ENCODE measurements at regions not wholly inside any gene's neighbourhood (a gene's known extent, or its start where the extent isn't known, plus 50 kb on each side); places are given as distances from the start of the nearest gene placed in this dataset.

- DNase-seq, result no peak
These were observed 236.0 kb downstream of the GLRX3 start for GRCh38 chr10:130372222-130372621.

GRCh38 chr10:130372866-130373265 is 236.7 kb downstream of the GLRX3 start:
- no peak for DNase-seq

- DNase-seq, result no peak
These were observed 241.9 kb downstream of the GLRX3 start for GRCh38 chr10:130377986-130378540.

GRCh38 chr10:130378556-130379400 is 242.6 kb downstream of the GLRX3 start:
- DNase-seq, result no peak

GRCh38 chr10:130380056-130380455 is 243.9 kb downstream of the GLRX3 start:
- no peak for DNase-seq

GRCh38 chr10:130382031-130382430 is 245.8 kb downstream of the GLRX3 start:
- no peak for DNase-seq

GRCh38 chr10:130387936-130388580 is 251.9 kb downstream of the GLRX3 start:
- DNase-seq, result no peak

GRCh38 chr10:130388746-130389145 is 252.6 kb downstream of the GLRX3 start:
- DNase-seq, result no peak

- DNase-seq, result no peak
These were observed 253.7 kb downstream of the GLRX3 start for GRCh38 chr10:130389906-130390305.

GRCh38 chr10:130392031-130392430 is 255.8 kb downstream of the GLRX3 start:
- DNase-seq, result no peak

- no peak for DNase-seq
These were observed 257.2 kb downstream of the GLRX3 start for GRCh38 chr10:130393342-130393741.

GRCh38 chr10:130394832-130395231 is 258.6 kb downstream of the GLRX3 start:
- DNase-seq, result no peak

GRCh38 chr10:130395248-130395936 is 259.2 kb downstream of the GLRX3 start:
- DNase-seq, result no peak

- DNase-seq, result no peak
These were observed 259.9 kb downstream of the GLRX3 start for GRCh38 chr10:130396044-130396443.

- DNase-seq, result no peak
These were observed 262.2 kb downstream of the GLRX3 start for GRCh38 chr10:130398090-130398994.

- DNase-seq, result no peak
These were observed 263.3 kb downstream of the GLRX3 start for GRCh38 chr10:130399425-130399950.

- DNase-seq, result no peak
These were observed 264.7 kb downstream of the GLRX3 start for GRCh38 chr10:130400890-130401289.

- DNase-seq, result no peak
These were observed 265.9 kb downstream of the GLRX3 start for GRCh38 chr10:130401860-130402765.

- DNase-seq, result no peak
These were observed 267.2 kb downstream of the GLRX3 start for GRCh38 chr10:130403153-130404075.

Data from SHP77 treated with DMSO at 0.1 percent for 48 hours (cell line).